NCI-H146 treated with DMSO at 0.1 percent for 48 hours (cell line): ENCODE measurements at regions not wholly inside any gene's neighbourhood (a gene's known extent, or its start where the extent isn't known, plus 50 kb on each side); places are given as distances from the start of the nearest gene placed in this dataset.
"Not testable (repeated sequence)": the region's sequence is repeated elsewhere in the genome, so short reads cannot be mapped to it uniquely, and the experiment has no call there.

Experiments
- DNase-seq: peaks from one replicate; lab custom pipeline; 2025; ENCODE audit not compliant: unreplicated experiment; lab: John Stamatoyannopoulos, UW

DNA sequence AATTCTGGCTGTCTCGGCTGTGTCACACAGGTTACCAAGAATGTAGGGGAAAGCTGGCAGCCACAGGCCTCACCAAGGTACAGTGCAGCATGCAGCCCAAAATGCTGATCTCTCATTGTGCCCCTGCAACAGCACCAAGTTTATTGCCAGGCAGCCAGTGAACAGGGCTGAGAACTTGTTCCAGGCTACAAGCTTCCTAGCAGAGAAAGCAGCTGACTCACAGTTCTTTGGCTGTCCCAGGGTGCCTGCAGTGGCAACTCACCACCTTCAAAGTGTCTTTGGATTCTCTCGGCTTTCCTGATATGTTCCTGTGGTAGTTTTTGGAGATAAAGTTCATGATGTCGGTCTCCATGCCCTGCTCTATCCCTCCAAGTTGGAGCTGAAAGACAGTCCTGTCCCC is 719.1 kb upstream of the ANO3 start:
- no peak for DNase-seq

DNA sequence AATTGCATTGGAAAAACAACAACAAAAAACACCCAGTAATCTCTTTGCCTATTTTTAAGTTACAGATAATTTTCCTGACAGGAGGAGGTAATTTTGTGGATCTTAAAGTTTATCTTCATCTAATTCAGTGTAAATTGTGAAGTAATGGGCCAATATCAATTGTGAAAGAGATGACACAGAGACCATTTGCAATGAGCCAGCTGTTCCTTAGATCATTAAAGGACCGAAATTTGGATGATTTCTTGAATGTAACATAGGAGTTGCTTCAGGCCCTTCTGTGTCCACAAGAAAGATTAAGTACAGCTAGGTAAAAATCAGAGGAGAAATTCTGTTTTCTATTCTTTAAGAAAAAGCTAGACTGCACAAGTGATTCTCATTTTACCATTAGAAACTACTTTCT is 718.5 kb upstream of the ANO3 start:
- no peak for DNase-seq

DNA sequence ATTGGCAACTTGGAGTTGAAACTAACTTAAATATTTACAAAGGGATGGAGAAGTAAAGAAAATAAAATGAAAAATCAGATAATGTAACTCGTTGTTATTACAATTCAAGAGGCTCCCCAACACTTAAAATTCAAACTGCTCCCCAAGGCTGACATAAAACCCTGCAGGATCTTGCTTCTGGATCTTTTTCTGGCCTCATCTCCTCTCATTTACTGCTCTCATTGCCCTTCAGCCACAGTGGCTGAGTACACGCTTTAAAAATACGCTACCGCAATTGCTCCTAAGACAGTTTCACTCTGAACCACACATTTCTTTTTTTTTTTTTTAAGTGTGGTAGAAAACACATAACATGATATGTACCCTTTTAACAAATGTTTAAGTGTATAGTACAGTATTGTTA is 718.1 kb upstream of the ANO3 start:
- DNase-seq: no peak

DNA sequence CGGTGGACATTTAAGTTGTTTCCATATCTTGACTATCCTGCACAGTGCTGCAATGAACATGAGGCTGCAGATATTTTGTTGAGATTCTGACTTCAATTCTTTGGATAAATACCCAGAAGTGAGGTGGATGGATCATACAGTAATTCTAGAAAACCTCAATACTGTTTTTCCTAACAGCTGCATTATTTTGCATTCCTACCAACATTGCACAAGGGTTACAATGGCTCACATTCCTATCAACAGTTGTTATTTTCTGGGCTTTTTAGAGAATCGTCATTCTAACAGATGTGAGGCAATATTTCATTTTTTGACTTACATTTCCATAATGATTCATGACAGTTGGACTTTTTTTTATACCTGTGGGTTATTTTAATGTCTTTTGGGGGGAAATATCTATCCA is 716.9 kb upstream of the ANO3 start:
- no peak for DNase-seq

DNA sequence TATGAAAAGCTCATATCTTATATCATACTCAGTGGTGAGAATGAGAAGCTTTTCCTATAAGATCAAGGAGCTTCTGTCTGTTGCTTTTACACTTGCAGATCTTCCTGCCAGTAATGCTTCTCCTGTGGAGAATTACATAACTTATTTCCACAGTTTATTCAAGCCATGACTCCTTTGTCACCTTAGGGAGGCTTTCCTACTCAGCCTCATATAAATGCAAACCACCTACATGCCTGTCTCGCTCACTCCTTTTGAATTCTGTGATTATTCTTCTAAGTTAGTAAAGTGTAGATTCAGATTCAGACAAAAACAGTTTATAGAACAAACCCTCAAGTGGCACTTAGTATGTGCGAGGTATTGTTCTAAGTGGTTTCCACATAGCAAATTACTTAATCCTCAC is 716.1 kb upstream of the ANO3 start:
- no peak for DNase-seq

DNA sequence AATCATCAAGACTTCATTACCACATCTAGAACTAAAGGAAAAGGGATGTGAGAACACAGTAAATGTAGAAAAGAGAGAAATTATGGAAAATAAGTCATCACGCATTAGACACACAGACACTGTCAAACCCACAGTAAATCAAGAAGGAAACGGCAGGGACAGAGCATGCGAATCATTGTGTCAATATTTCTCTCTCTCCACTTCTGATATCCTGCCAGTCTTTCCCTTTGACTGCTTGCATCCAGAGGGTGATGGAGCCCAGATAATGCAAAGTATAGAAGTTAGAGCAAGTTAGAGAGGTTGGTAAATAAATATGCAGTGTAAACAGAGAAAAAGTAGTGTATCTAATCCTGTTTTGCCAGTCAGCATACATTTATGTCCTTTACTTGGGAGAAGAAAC is 706.8 kb upstream of the ANO3 start:
- DNase-seq: no peak

DNA sequence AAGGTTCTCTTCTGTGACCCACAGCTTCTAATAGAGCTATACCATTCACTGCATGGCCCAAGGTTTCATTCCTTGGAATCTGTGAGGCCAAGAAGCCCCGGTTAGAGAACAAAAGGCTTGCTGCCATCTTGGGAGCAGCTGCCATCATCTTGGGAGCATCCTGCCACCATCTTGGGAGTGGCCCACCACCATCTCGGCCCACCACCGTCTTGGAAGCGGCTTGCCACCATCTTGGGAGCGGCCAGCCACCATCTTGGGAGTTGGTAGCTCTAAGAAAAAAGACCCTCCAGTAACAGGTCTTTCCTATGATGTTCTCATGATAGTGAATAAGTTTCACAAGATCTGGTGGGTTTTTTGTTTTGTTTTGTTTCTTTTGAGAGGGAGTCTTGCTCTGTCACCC is 703.9 kb upstream of the ANO3 start:
- no peak for DNase-seq

DNA sequence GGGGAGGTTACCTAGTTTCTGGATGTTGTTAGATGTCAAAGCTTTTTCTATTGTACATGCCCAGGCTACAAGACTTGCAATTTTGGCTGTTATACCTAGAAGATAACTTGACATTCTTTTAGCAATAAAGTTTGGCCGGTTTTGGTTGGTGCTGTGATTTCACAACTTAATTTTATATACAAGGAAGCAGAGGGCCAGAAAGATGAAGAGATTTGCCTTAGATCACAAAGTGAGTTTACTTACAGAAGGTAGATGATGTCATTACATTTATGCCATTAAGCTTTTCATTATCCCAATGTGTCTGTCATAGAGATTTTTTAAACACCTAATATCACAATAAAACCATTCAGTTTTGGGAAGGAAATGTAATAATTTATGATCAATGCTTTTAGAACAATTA is 698.7 kb upstream of the ANO3 start:
- DNase-seq: no peak

DNA sequence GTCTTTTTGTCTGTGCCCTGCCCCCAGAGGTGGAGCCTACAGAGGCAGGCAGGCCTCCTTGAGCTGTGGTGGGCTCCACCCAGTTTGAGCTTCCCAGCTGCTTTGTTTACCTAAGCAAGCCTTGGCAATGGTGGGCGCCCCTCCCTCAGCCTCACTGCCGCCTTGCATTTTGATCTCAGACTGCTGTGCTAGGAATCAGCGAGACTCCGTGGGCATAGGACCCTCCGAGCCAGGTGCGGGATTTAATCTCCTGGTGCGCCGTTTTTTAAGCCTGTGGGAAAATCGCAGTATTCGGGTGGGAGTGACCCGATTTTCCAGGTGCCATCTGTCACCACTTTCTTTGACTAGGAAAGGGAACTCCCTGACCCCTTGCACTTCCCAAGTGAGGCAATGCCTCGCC is 682.7 kb upstream of the ANO3 start:
- DNase-seq: not testable (repeated sequence)

DNA sequence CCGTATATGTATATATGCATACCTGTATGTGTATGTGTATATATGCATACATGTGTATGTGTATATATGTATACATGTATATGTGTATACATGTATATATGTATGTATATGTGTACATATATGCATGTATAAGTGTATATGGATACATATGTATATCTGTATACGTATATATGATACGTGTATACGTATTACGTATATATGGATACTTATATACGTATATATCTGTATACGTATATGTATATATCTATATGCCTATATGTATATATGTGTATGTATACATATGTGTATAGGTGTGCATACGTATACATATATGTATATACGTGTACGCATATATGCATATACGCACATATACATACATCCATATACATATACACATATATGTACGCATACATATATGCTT is 681.6 kb upstream of the ANO3 start:
- no peak for DNase-seq

DNA sequence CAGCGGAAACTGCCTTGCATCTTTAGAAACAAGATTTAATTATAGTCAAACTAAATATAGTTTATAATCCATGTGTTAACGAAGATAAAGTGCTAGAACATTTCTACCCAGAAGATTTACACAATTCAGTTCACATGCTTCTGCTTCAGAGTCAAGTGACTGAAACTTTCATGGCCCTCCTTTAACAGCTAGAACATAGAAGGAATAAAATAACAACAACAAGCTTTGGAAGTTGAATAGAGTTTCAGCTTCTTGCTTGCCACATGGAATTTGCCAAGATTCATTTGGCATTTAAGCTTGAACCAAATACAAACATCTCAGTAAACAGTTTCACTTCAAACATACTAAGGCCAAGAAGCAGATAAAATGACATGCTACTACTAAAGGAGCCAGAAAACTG is 676.3 kb upstream of the ANO3 start:
- DNase-seq: no peak

DNA sequence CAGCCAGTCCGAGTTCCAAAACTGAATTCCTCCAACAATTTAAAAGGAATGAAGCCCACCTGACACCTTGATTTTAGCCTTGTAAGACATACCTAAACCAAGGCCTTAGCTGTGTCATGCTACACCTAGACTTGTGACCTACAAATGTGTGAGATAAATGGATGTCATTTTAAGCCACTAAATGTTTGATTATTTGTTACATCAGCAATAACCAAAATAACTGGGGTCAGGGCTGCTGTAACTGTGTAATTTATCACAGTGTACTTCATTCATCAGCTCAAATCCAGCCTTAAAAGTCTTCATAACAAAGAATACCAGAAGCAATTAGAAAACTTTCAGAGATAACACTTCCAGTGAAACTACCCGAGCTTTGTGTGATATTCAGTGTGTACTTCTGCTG is 673.0 kb upstream of the ANO3 start:
- DNase-seq: no peak

DNA sequence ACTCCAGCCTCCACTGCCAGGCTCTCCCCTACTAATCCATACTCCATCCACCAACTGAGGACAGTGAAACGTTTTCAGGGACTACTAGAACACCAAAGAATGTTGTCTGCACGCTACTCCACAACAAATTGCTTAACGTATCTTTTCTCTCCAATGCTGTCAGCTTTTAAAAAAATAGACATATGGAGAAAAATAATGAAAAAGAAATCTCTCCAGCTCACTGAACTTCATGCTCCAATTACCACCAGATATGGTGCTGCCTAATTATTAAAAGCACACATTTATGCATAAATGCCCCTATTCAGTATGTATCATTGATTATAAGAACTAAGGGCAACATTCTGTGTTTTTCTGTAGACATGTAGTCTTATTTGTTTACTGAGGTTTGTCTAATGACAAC is 672.2 kb upstream of the ANO3 start:
- DNase-seq: no peak

DNA sequence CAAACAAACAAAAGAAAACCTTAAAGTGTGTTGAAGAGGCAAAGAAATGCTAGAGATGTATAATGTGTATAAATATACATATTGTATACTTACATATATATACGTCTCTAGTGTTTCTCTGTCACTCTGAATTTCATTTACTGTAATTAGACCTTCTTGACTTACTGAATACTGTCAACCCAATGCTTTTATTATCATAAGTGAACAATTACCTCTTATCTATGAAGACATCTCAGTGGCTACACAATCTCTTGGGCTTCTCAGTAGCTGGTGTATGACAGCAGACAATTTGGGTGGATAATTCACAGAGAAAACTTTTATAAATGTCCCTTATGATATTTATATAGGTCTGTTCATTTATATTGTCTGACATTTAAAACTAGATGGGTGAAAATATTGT is 664.1 kb upstream of the ANO3 start:
- no peak for DNase-seq

DNA sequence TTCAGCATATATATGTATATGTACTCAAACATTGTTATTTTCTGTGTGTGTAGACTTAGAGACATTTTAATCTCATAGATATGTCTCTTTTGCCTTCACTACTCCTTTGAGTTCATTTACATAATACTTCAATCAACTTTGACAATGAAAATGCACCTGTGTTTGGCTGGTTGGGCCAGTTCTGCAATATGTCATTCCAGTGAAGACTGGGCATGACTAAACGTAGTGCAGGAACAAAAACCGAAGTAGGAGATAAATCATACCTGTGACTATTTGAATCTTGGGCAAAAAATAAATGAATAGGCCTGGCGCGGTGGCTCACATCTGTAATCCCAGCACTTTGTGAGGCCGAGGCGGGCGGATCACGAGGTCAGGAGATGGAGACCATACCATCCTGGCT is 640.0 kb upstream of the ANO3 start:
- DNase-seq: no peak

DNA sequence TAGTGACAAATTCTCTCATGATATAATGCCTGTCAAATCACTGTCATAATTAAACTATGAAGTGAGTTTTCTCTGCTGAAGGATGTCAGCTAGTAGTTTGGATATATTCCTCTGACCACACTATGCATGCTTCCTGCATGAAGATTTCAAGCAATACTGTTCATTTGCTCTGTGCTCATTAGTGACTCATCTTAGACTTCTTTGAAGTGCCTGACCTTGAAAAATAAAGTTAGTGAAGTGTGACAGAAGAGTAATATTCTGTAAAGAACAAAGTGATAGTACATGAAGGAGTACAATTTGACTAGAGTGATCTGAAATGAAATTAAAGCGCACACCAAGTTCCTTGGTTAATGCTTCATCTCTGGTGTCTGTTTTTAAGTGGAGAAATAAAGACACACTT is 629.5 kb upstream of the ANO3 start:
- no peak for DNase-seq

DNA sequence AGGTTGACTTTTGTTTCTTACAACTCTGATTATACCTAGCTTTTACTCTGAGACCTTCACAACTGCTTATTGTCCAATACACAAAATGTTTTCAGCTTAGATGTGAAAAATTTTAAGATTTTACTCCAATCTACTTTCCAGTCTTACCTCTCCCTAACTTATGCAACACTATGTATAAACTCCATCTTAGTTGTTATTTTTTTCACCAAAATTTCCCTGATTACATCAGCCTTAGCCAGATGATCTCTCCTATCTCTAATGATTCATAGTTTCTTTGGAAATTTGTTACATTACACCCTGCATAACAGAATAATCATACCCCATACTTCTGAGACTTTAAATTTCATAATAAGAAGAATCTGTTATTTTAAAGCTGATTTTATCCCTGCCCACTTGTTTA is 621.0 kb upstream of the ANO3 start:
- no peak for DNase-seq

DNA sequence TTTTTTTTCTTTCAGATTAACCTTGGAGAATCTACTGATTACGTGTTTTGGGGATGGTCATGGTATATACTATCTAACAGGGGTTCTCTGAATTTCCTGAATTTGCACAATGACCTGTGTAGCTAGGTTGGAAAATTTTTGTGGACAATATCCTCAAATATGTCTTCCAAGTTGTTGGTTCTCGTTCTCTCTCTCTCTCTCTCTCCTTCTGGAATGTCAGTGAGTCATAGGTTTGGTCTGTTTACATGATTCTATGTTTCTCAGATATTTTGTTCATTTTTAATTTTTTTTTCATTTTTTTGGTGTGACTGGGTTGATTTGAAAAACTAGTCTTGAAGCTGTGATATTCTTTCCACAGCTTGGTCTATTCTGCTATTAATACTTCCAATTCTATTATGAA is 604.0 kb upstream of the ANO3 start:
- DNase-seq: no peak

DNA sequence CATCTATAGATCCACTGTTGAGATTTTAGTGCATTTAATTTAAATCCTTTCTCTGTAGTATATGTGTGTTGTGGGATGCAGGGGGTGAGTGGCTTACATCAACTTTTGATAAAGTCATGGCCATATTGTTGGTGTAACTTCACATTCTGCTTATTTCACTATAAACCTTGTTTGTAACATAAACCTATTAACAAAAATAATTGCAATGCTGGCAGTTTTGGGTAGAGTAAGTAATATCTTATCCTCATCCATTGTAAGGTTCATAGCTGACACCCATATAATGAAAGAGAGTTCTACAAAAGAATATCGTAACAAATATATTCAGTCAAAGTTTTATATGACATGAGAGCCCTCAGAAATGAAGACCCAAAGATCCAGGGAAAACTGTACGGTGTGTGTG is 601.7 kb upstream of the ANO3 start:
- no peak for DNase-seq

DNA sequence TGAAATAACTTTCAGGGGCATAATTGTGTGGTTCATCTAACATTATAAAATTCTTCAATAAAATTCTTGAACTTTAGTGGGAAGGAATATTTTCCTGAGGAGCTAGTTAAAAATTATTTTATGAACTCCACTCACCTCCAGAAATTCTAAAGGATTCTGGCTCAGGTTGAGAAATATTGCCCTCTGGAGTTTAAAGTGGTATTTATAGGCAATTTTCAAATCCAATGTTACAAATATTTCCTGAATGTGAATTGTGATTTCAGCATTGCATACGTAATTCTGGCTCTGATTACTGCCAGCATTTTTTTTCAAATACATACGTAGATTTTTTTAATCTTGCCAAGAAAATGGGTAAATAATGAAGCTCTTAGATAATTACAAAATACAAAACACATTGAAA is 598.2 kb upstream of the ANO3 start:
- no peak for DNase-seq

DNA sequence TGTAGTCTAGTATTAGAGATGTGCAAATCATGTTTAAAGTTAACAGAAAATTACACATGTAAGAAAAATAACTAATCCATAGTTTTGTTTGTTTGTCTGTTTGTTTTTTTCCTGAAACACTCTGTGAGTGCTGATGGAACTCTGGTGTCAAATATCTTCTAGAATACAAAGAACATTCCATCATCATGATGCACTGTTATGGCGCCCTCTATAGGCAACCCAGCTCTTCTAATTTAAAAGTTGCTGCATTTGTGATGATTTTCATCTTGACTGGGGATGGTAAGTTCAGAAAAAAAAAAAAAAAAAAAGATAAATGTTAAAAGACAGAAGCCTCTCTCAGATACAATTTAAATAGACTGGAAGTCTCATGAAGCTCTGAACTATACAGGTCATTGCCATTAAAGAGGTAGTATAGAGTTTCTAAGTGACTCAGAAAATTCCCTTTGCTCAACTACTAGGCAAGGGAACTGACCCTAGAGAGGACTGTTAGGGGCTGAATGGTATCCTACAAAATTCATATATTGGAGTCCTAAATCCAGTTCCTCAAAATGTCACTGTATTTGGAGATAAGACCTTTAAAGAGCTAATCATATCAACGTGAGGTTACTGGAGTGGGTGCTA is 597.2 kb upstream of the ANO3 start:
- no peak for DNase-seq

DNA sequence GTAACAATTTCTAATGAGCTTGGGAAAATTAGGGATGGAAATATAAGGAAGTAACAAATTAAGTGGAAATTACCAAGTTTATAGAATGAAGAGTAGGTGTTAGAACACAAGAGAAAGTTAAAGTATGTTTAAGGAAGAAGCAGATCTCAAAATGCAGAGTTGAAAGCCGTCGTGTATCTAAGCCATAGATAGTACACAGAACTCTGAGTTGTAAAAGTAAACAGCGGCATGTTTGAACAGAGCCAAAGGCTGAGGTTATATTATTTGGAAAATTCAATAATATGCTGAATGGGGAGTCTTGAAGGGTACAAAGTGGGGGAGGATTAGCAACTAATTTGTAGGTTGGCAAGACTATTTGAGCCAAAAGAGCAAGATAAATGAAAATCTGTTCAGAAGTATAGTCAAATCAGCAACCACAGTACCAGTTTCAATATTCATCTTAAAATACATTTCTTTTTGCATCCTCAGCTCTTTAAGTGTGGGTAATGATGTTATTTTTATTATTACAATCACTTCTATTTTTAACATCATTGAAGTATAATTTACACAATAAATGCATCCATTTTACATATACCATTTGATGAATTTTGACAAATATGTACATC is 594.8 kb upstream of the ANO3 start:
- DNase-seq: no peak

DNA sequence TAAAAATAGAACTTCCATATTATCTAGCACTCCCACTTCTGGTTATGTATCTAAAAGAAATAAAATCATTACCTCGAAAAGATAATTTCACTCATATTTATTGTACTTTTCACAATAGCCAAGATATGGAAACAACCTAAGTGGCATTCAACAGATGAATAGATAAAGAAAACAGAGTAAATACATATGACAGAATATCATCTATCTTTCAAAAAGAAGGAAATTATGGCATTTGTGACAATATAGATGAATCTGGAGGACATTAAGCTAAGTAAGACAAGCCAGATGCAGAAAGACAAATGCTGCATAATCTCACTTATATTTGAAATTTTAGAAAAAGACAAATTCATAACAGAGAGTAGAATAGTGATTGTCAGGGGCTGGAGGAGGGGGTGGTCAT is 590.0 kb upstream of the ANO3 start:
- DNase-seq: no peak

DNA sequence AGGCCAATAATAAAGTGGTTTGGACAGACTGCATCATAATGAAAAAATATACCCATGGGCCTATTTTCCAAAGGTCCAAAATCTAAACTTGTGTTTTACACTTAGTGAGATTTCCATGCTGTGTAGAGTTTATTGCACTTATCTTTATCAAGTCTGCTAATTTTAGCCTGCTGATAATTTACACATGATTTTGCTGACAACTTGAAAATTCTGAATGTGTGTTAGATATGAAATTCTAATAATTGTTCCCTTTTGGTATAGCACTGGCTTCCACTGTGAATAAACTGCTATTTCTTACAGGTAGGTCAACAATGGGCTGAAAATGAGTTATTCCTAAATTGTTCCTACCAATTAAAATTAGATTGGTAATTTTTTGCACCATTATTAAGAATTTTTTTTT is 589.1 kb upstream of the ANO3 start:
- DNase-seq: no peak
